ENCODE measurements at regions not wholly inside any gene's neighbourhood (a gene's known extent, or its start where the extent isn't known, plus 50 kb on each side); places are given as distances from the start of the nearest gene placed in this dataset.
"Not testable (repeated sequence)": the region's sequence is repeated elsewhere in the genome, so short reads cannot be mapped to it uniquely, and the experiment has no call there.

GRCh38 chr10:93127642-93128215 lies 54.0 kb downstream of the CYP26A1 start:
- not testable (repeated sequence) for DNase-seq (ENCODE audit: low spot score in 2 of 2); H3K27ac ChIP-seq

GRCh38 chr10:93131986-93132385 lies 58.3 kb downstream of the CYP26A1 start:
- 46% methylated on average over 6 of the region's 6 CpGs for WGBS
- no peaks in the 10 kb centered on the region for H3K27me3 ChIP-seq
- no peak overlapping the region for H3K4me3 ChIP-seq
- TF ChIP-seq POLR2AphosphoS5 (IDR thresholded peaks at IDR 0.05) (no peak), CTCF (IDR thresholded peaks at IDR 0.05) (no peak), POLR2A (IDR thresholded peaks at IDR 0.05) (no peak), EP300 (IDR thresholded peaks at IDR 0.05) (no peak)
- no peaks in the 10 kb centered on the region for H3K4me1 ChIP-seq
- H3K36me3 ChIP-seq: no peaks in the 10 kb centered on the region
- no peak overlapping the region for H3K27ac ChIP-seq
- H3K9me3 ChIP-seq: peaks cover 5% of the 10 kb centered on the region
- DNase-seq (ENCODE audit: low spot score in 2 of 2): no peak

More at GRCh38 chr10:93127642-93128215, 54.0 kb downstream of the CYP26A1 start:
- not testable (repeated sequence) for H3K36me3 ChIP-seq, H3K27me3 ChIP-seq, H3K4me3 ChIP-seq, H3K9me3 ChIP-seq, H3K4me1 ChIP-seq
- WGBS: 94% methylated on average over 9 of the region's 9 CpGs

DNA sequence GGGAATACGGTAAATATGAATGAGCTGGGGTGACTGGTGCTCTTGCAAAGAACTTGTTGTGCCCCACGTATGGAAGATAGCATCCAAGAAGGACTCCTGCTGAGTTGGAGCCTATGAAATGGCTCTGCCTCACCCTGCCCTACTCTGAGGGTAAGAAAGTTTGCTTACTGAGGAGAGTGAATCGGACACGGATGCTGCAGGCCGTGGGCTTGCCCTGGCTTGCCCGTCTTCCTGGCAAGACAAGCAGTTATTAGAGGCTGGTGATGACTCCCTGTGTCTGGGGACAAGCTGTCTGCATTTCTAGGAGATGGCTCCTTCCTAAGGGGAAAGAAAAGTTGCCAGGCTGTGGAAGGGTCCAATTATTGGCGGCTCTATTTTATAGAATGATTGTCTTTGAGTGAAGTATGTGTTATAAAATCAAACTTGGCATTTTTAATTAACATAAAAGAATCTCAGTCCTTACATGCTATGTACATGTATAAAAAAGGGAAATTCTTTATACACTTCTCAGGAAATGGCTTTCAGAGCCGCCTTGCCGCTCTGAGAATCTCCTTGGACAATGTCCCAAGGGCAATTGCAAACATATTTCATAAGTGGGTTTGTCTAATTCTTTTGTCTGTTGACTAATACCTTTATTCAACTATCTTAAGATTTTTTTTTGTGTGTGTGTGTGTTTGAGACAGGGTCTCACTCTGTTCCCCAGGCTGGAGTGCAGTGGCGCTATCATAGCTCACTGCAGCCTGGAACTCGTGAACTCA lies 64.6 kb downstream of the CYP26A1 start:
- WGBS: 32% methylated on average over 11 of the region's 11 CpGs
- H3K27me3 ChIP-seq: no peaks in the 10 kb centered on the region
- no peak for TF ChIP-seq CTCF (IDR thresholded peaks at IDR 0.05)
- TF ChIP-seq EP300 (IDR thresholded peaks at IDR 0.05): no peak
- TF ChIP-seq POLR2AphosphoS5 (IDR thresholded peaks at IDR 0.05): no peak
- TF ChIP-seq POLR2A (IDR thresholded peaks at IDR 0.05): no peak
- no peak for DNase-seq (ENCODE audit: low spot score in 2 of 2)
- no peak overlapping the region for H3K4me3 ChIP-seq
- no peaks in the 10 kb centered on the region for H3K9me3 ChIP-seq
- no peaks in the 10 kb centered on the region for H3K4me1 ChIP-seq
- no peak overlapping the region for H3K27ac ChIP-seq
- no peaks in the 10 kb centered on the region for H3K36me3 ChIP-seq

GRCh38 chr10:93139059-93139655 lies 65.5 kb downstream of the CYP26A1 start:
- Histone ChIP-seq H3K27me3 (no peaks in the 10 kb centered on the region), H3K36me3 (no peaks in the 10 kb centered on the region), H3K4me1 (no peaks in the 10 kb centered on the region), H3K27ac (no peak overlapping the region), H3K9me3 (no peaks in the 10 kb centered on the region), H3K4me3 (no peak overlapping the region)
- DNase-seq (ENCODE audit: low spot score in 2 of 2): no peak
- WGBS: 77% methylated on average over 5 of the region's 5 CpGs
- no peak for TF ChIP-seq CTCF (IDR thresholded peaks at IDR 0.05)
- no peak for TF ChIP-seq EP300 (IDR thresholded peaks at IDR 0.05)
- TF ChIP-seq POLR2A (IDR thresholded peaks at IDR 0.05): no peak
- no peak for TF ChIP-seq POLR2AphosphoS5 (IDR thresholded peaks at IDR 0.05)

DNA sequence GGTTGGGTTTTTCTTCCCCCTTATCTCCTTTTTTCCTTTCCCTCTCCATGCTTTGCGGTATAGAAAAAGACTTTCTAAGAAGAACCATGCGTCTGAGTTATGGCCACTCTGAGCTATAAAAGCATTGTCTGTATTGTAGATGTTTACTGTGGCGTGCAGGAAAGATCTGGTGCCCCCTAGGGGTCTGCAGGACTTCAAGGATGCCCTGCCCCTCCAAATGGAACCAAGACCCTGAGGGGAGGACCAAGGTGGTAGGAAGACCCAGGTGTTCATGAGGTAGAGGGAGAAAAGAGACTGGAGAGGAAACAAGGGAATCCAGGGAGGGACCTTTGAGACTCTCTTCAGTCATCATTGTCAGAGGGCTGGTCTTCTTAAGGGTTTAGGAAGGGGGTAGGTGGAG lies 68.8 kb downstream of the CYP26A1 start:
- 91% methylated on average over 3 of the region's 3 CpGs for WGBS
- no peak for DNase-seq (ENCODE audit: low spot score in 2 of 2)
- TF ChIP-seq EP300 (IDR thresholded peaks at IDR 0.05) (no peak), POLR2AphosphoS5 (IDR thresholded peaks at IDR 0.05) (no peak), CTCF (IDR thresholded peaks at IDR 0.05) (no peak), POLR2A (IDR thresholded peaks at IDR 0.05) (no peak)
- Histone ChIP-seq H3K36me3 (no peaks in the 10 kb centered on the region), H3K4me3 (no peak overlapping the region), H3K27ac (no peak overlapping the region), H3K9me3 (no peaks in the 10 kb centered on the region), H3K27me3 (no peaks in the 10 kb centered on the region), H3K4me1 (no peaks in the 10 kb centered on the region)

All from suprapubic skin (tissue), 4 donors.